HG02970 (cell line): ENCODE measurements at regions not wholly inside any gene's neighbourhood (a gene's known extent, or its start where the extent isn't known, plus 50 kb on each side); places are given as distances from the start of the nearest gene placed in this dataset.

Source experiments
- ATAC-seq: cut with Tn5 transposase; IDR thresholded peaks from one replicate; pipeline ENCODE4 v1.9.1; 2021; ENCODE audit warnings: mild to moderate bottlenecking, moderate library complexity, moderate number of reproducible peaks; ENCODE audit not compliant: unreplicated experiment, low FRiP score

DNA sequence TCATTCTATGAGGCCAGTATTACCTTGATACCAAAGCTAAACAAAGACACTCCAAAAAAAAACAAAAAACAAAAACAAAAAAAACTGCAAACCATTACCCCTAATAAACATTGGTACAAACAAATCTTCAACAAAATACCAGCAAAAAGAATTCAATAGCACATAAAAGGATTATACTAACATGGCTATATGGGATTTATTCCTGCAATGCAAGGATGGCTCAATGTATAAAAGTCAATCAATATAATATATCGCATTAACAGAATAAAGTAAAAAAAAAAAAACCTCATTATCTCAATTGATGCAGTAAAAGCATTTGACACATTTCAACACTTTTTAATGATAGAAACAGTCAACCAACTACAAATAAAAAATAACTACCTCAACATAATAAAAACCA is 233.3 kb upstream of the NFE2L3 start:
- no peak for ATAC-seq

DNA sequence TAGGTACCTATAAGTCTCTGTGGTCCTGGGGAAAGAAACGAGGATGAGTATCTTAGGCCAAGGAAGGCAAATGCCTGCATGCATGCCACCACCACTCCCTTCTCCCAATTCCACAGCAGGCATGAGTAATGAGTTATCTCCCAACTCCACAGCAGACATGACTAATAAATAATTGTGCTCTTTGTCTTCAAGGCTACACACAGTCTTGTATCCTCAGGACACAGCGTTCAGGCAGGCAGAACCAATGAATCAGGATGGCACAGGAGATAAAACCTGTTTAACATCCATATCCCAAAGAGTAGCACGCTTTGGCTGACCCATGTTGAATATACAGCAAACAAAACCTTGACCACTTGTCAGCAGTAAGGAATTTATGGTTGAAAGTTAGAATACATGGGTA is 229.7 kb upstream of the NFE2L3 start:
- ATAC-seq: no peak

DNA sequence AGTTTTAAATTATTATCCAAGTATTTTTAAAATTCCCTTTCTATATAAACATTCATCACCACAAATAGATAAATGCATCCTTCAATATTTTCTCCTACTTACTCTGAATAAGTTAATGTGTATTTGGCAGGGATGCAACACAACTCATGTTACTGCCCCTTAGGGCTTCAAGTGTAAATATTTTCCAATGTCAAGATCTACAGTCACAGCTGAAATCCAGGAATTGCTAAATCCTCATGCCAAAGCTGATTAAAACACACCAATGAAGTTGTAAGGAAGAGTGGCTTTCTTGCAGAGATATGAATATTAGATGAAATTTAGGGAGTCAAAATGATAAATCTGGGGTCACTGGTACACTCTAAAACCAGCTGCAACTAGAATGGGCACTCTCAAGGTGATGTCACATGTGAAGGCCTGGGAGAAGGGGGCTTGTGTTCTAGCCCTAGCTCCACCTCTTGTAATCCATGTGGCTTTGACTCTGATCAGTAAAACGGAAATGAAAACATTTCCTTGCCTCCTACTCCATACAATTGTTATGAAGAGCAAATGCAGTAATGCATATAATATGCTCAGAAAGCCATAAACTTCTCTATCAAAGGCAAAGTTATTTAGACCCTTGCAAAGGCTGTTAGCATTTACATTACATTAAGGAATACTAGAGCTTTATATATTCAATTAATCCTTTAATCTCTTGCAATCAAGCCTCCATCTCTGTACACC is 228.1 kb upstream of the NFE2L3 start:
- ATAC-seq: no peak

DNA sequence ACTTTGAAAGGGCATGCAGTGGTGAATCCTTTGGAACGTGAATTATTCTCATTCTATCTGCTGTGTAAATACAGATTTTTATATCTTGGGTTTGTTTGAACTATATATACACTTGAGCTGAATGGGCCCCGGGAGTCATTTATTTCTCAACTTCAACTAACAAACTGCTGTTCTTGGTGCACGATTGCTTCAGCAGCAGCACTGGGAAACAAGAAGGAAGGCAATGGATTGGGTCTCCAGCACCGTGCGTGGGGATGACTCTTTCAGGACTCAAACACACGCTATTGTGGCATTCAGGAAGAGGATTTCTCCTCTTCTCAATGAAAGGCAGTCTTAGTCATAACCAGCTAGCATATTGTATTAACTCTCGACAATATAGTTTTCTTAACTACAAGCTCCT is 226.0 kb upstream of the NFE2L3 start:
- ATAC-seq: no peak

DNA sequence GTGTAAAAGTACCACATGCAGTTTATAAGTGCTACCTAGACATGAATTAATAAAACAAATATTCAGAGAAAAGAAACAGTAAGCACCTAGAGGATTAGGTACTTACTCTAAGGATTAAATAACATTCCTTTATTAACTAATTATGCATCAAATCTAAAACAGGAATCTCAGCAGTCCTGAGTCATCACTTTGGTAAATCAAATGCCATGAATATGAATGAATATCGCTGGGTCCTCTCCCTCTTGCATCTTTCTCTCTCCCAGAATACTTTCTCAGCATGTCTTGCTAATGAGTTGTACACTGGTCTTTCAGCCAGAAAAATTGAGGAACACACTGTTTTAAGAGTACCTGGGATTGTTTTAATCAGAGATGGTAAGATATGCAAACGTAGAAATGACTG is 225.5 kb upstream of the NFE2L3 start:
- no peak for ATAC-seq

DNA sequence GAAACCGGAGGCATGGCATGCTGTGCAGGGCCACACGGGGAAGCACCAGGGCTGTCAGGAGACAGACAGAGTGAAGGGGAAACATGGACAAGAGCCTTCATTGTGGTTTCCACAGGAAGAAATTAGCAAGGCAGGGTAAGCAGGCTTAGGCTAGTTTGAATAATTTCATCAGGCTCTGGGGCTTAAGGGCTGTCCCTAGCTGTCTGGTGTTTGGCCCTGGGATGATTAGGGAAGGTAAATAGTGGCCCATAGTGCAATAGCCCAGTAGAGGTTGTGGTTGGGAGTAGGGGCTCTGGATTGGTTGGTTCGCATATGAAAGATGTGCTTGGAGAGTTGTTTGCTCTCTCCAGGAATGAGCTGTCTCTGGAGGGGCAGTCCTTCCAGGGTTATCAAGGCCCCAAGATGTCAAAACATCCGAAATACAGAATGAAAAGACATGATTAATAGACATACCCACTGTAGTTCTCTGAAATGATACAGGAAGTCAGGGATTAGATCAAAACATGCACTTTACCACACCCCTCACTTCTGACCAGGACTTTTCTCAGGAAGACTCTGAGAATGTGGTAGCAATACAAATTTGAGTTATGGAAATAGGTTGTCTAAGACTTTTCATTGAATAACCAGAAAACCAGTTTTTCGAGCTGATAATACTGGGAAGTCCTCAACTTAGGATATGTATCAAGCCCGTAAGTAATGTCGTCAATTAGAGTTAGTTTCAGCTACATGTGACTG is 224.9 kb upstream of the NFE2L3 start:
- no peak for ATAC-seq

DNA sequence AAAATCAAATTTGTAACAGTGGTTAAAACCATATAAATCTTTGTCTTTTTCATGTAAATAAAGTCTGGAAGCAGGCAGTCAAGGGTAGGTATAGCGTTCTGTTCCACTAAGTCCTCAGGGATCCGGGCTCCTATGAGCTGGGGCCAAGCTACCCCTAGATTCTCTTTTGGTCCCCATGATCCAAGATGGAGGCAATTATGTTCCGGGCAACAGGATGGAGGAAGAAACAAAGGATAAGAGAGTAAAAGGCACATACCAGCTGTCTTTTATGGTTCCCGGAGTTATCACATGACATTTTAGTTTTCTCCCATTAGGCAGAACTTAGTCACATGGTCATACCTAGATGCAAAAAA is 224.4 kb upstream of the NFE2L3 start:
- ATAC-seq: no peak

DNA sequence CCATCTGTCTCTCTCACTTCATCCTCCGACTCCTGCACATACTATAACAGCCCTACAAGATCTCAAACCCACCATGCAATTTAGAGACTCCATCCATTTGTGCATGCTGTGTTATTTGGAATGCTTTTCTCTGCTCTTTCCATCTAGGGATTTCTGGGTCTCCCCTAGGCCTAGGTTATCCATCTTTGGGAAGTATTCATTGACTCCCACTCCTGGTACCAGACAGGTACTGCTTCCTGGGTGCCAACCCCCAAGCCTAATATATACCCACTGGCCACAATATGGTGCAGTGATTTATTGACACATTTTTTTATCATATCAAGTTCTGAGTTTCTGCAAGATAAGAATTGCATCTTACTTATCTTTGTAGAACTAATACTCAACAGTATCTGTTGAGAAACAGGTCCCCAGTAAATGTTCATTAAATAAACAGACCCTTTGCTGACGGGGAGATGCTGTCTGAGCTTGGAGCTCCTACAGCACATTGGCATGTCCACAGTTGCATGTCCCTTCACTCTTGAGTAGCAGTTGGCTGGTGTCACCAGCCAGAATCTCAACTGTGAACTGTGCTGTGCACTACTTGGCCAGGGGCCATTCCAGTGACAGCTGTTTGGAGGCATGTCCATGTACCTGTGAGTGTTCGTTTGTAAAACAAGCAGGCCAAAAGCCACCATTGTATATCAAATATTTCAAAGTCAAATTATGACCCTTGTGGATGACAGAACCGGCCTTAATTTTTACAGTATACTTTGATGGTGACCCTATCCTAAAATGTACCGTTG is 223.3 kb upstream of the NFE2L3 start:
- ATAC-seq: no peak

DNA sequence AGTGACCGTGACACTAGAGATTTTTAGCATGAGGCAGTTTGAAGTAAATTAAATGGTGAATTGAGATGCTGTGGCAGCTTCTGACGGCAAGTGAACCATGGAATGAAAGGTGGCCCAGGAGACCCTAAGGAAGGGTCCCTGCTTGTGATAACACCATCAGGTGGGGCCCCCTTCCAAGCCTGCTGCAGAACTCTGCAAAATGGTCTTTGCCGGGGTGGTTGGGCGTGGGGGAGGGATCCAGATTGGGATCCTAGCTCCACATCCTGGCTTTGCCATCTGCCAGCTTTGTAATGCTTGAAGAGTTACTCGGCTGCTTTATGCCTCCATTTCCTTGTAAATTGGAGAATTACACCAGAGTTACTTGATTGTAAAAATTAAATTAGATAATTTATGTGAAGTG is 222.6 kb upstream of the NFE2L3 start:
- ATAC-seq: no peak

DNA sequence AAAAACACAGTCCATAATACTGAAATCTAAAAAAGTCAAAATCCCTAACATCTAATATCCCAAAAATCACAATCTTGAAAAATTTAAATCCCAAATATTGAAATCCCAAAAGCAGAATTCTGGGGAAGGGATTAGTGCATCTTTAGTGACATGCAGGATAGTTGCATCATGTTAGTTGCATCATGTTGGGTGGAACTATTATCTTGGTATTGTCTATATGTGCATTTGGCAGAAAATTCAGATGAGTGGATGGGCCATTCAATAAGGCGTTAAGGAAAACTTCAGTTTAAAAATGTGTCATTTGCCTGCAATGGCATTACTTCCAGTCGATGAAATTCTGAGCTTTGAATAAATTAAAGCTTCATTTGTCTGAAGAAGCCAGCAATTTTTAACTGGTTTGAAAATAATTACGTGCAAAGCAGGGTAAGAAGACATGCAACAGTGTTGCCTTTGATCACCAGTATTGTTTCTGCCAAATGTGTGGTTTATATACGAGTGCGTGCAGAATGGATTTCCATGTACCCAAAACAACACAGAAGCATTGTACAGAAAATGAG is 221.4 kb upstream of the NFE2L3 start:
- no peak for ATAC-seq

DNA sequence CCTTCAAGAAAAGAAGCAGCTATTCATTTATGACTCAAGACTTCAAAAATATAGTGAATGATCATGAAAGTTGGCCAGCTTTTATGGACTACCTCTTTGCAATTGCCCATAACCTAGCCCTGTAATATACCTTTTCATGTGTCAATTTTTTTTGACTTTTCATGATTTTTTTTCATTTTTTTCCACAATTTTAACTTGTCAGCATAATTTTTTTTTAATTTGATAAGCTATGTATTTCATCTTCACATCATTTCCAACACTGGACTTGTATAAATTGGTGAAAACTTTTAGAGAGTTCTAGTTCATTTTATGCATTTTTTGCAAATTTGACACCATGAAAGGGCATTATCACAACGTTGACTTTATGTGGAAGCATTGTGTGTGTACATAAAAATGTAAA is 220.8 kb upstream of the NFE2L3 start:
- no peak for ATAC-seq

DNA sequence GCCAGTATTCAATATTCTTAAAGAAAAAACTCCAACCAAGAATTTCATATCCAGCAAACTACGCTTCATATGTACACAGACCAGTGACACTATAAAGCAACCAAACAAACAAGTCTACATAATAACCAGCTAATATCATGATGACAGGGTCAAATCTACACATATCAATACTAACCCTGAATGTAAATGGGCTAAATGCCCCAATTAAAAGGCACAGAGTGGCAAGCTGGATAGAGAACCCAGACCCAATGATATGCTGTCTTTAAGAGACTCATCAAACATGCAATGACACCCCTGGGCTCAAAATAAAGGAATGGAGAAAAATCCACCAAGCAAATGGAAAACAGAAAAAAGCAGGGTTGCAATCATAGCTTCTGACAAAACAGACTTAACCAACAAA is 218.1 kb upstream of the NFE2L3 start:
- no peak for ATAC-seq

DNA sequence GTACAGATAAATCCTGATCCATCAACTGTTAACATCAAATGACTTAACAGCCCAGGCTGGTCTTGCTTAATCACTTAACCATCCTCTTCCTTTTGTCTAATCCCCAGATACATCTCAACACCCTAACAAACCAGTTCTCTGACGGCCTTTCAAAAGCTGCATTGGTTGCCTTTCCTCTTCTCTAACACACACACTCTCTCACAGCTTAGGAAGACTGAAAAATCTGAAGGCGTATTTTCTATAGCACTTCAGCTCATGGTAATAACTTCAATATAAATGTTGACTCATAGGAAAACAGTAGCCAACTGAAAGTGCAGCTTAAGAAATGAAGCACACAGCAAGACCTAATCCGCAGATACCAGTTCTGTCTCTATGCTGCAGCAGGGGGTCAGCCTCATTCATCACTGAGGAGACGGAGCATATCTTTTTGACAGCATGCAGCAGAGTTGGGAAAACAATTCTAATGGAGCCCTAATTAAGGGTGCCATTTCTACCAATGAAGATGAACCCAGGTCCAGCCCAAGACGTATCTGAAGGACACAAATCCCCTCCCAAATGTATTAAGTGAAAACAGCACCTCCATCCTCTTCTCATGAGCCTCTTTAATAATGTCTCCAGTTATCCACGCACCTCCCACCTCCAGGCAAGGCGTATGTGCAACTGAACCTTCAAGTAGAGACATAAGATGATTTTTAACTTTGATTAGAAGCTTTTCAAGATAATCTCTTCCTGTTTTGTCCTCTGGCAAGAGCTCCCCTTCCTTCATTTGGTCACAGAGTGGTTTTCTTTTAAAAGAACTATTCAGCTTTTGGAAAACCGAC is 211.7 kb upstream of the NFE2L3 start:
- no peak for ATAC-seq

DNA sequence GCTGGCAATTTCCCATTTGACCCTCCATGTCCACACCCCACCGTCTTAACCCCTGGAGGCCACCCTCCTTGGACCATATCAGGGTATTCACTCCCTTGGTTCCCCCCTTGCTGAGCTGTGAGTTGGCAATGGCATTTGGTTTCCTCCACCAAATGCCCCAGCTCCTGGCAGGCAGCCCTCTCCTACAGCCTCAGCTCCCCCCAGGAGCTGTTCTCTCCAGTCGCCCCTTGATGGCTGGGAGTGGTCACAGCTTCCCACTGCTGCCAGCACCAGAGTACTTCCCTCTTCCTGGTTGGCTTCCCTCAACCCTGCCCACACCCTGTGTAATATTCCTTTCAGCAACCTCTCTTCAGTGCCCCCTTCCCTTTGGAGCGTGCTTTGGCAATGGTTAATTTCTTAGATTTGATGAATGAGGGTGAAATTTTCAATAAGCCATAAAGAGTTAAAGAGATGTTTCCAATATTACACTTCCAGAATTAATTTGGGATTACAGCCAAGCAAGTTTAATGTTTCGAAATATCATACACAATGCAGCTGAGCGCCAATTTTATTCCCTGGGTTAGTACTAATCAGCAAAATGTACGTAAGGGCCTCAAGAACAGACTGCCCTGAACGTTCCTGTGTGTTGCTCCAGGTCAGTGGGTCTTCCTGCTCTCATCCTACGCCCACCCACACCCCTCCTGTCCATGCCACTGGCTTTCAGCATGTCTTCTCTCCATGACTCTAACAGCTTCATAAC is 207.1 kb upstream of the NFE2L3 start:
- no peak for ATAC-seq

DNA sequence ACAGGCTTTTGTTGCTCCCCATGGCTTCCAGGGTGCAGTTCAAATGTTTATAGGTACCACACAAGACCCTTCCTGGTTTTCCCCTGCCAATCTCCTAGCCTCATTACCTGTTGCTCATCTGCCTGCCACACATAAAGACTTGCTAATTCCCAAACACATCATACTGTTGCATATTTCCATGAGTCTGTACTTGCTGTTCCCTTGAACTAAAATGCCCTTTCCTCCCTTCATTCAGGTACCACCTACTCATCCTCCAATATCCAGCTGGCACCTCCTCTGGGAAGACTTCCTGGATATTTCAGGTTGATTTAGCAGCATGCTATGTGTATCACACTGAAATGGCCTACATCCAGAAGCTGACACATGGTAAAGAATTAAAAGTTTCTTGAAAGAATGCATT is 206.4 kb upstream of the NFE2L3 start:
- no peak for ATAC-seq

DNA sequence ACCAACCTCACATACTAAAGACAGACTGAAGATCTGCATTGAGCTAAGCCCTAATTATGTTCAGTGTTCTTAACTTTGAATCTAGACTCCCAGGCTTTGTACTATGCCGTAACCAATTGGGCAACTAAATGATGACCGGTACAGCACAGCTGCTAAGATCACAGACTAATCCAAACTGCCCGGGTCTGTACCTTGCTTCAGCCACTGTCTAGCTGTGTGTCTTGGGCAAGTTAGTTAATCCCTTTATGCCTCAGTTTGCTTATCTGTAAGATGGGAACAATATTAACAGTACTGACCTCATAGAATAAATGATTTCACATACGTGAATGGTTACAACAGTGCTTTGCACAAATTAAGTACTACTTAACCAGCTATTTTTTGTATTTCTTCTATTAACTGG is 205.8 kb upstream of the NFE2L3 start:
- ATAC-seq: no peak

DNA sequence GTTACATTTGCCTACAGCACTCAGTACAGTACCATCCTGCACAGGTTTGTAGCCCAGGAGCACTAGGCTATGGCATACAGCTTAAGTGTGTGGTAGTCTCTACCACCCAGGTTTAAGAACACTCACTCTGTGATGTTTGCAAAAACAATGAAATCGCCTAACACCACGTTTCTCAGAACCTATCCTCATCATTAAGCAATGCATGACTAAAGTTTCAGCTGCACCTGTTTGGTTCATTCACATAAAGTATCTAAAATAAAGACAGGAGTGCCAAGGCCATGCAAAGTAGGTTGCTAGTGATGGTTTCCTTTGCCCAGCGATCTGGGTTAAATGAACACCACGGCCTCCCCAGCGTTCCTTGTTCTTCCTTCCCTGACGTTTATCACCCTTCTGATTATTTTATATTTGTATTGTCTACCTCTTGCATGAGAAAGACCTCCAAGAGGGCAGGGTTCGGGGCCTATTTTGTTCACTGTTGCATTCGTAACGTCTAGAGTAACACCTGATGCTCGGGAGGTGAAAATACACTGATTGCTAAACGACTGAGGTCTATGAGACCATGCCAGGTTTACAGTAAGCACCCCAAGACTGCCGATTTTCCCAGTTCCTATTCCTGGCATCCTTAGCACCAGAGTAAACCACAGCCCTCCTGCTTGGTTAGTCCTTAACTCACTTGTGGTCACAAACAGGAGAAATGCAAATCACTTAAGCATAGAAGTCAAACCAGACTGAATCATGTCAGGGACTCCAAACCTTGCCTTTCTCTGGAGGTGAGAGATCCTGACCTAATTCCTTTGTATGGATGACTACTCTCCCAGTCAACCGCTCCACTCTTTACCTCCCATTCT is 204.1 kb upstream of the NFE2L3 start:
- no peak for ATAC-seq

DNA sequence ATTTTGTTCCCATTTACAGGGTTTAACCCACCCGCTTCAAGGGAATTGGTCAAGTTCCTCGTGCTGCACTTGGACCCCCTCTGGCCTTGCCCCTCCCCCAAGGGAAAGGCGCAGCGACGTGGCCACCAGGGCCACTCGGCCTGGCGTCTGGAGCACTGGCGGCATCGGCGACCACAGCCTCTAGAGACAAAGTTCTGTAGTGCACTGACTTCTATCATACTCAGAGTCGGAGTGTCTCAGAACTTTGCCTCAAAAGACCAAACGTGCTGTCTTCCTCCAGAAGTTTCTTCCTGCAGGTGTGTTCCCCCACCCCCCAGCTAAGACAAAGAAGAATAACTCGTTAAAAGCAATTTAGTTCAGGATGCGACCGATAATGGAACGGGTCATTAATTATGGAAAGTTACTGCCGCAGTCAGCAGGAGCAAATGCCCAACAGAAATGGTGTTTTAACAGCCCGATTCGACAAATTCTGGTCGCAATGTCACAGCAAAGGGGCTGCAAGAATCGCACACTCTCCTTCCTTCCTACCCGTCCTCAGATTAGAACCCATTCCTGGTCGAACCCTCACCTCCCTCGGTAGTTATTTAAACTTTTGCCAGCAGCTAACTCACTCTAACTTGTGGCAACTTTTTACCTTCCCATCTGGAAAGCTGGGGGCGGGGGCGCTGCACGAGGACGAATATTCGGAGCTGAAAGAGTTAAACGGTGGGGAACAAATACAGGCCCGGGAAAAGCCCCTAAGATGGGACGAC is 202.1 kb upstream of the NFE2L3 start:
- ATAC-seq: no peak
